ENCODE measurements at regions not wholly inside any gene's neighbourhood (a gene's known extent, or its start where the extent isn't known, plus 50 kb on each side); places are given as distances from the start of the nearest gene placed in this dataset.

DNA sequence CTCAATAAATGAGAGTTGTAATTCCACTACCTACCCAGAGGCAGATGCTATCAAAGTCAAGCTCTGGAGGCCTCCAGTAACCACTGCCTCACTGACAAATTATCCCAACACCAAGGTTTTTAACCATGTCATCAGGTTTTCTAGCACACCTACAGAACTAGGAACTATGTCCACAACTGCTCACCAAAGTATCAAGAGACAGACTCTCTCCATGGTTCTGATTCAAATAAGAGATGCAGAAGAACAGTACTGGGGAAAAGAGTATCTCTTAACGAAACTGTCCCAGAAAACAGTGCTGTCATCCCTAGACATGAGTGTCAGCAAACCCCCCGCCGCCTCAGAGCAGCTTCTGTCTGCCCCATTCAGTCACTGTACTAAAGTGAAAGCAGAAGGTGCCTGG lies 301.7 kb downstream of the OMA1 start:
- Histone ChIP-seq H3K9me3 (ENCODE audit: control extremely low read depth in 1 of 3, control insufficient read depth in 2 of 3, insufficient read depth in 1 of 3, low read length in 2 of 3) (no peaks in the 10 kb centered on the region), H3K4me2 (replicated peaks; ENCODE audit: low read depth, low read length, poor library complexity, severe bottlenecking) (no peak overlapping the region), H4K20me1 (ENCODE audit: control insufficient read depth, insufficient read depth, low read length, poor library complexity, severe bottlenecking) (no peaks in the 10 kb centered on the region), H3K4me1 (ENCODE audit: control insufficient read depth in 2 of 2, insufficient read depth in 2 of 2, low read length in 2 of 2) (peaks cover 0 to 4% of the 10 kb centered on the region in 2 donors), H3K9ac (ENCODE audit: low read length) (no peak overlapping the region), H3K27ac (ENCODE audit: low read length in 2 of 2) (no peak overlapping the region), H3K27me3 (replicated peaks in 1 of 4; ENCODE audit: control extremely low read depth in 1 of 4, control insufficient read depth in 3 of 4, insufficient read depth in 4 of 4, low read length in 3 of 4) (peaks cover 0 to 22% (median 6%) of the 10 kb centered on the region in 4 experiments), H2AFZ (ENCODE audit: insufficient read depth, low read depth, low read length, poor library complexity, severe bottlenecking) (no peak overlapping the region), H3K79me2 (ENCODE audit: control insufficient read depth, insufficient read depth, low read length) (no peaks in the 10 kb centered on the region), H3K4me3 (ENCODE audit: control extremely low read depth in 1 of 5, extremely low read depth in 1 of 5, insufficient read depth in 1 of 5, low read depth in 2 of 5, low read length in 4 of 5) (no peak overlapping the region), H3K36me3 (replicated peaks in 1 of 2; ENCODE audit: control extremely low read depth in 1 of 2, control insufficient read depth in 1 of 2, extremely low read depth in 1 of 2, insufficient read depth in 2 of 2, low read length in 1 of 2) (no peaks in the 10 kb centered on the region)
- DNase-seq (no peak), ATAC-seq (ENCODE audit: low read depth) (no peak)
- ChIA-PET CTCF (no interaction called here), POLR2A (no interaction called here)
- intact Hi-C loops (cut with micrococcal nuclease) = no loop called here
- H3K4me1 Mint-ChIP-seq = peaks cover 7% of the 10 kb centered on the region
- no peak overlapping the region for H3K27ac Mint-ChIP-seq
- peaks cover 39% of the 10 kb centered on the region for H3K27me3 Mint-ChIP-seq
- no peak for TF ChIP-seq CTCF (IDR thresholded peaks at IDR 0.05)
- TF ChIP-seq EZH2 (IDR thresholded peaks at IDR 0.05; ENCODE audit: borderline replicate concordance, insufficient read depth, low read depth, low read length, poor library complexity, severe bottlenecking) = no peak
- no peaks in the 10 kb centered on the region for H3K9me3 Mint-ChIP-seq (ENCODE audit: insufficient read depth)
- WGBS (ENCODE audit: insufficient coverage) = 89% methylated on average over 3 of the region's 3 CpGs
- no peak overlapping the region for H3K4me3 Mint-ChIP-seq

DNA sequence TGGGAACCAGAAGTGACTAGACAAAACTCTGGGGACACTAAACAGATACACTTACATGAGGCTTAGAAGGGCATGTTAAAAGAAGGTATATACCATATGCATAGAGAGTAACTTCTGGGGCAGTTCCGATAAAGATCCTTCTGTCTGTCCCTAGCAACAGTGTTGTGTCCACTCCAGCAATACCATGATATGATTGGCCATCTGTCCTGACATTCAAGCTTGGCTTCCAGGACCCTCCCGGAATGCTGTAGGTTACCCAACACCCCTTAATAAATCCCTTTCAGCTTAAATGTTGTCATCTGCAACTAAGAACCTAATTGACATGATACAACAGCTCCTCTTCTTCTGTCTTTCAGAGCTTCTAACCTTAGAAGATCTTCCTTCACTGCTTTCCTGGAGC lies 307.7 kb downstream of the OMA1 start:
- no peaks in the 10 kb centered on the region for H3K36me3 ChIP-seq (replicated peaks in 1 of 2; ENCODE audit: control extremely low read depth in 1 of 2, control insufficient read depth in 1 of 2, extremely low read depth in 1 of 2, insufficient read depth in 2 of 2, low read length in 1 of 2)
- no peak overlapping the region for H3K27ac ChIP-seq (ENCODE audit: low read length in 2 of 2)
- no peaks in the 10 kb centered on the region for H3K9me3 ChIP-seq (ENCODE audit: control extremely low read depth in 1 of 3, control insufficient read depth in 2 of 3, insufficient read depth in 1 of 3, low read length in 2 of 3)
- no peak overlapping the region for H3K4me3 ChIP-seq (ENCODE audit: control extremely low read depth in 1 of 5, extremely low read depth in 1 of 5, insufficient read depth in 1 of 5, low read depth in 2 of 5, low read length in 4 of 5)
- ATAC-seq (ENCODE audit: low read depth) = no peak
- Mint-ChIP-seq H3K4me3 (no peak overlapping the region), H3K27ac (no peak overlapping the region), H3K4me1 (no peaks in the 10 kb centered on the region), H3K27me3 (peaks cover 7% of the 10 kb centered on the region), H3K9me3 (ENCODE audit: insufficient read depth) (no peaks in the 10 kb centered on the region)
- H3K79me2 ChIP-seq (ENCODE audit: control insufficient read depth, insufficient read depth, low read length) = no peaks in the 10 kb centered on the region
- POLR2A ChIA-PET = no interaction called here
- no peak overlapping the region for H2AFZ ChIP-seq (ENCODE audit: insufficient read depth, low read depth, low read length, poor library complexity, severe bottlenecking)
- no peak for DNase-seq
- no peak overlapping the region for H3K9ac ChIP-seq (ENCODE audit: low read length)
- no peaks in the 10 kb centered on the region for H4K20me1 ChIP-seq (ENCODE audit: control insufficient read depth, insufficient read depth, low read length, poor library complexity, severe bottlenecking)
- intact Hi-C loops (cut with micrococcal nuclease) = no loop called here
- H3K4me1 ChIP-seq (ENCODE audit: control insufficient read depth in 2 of 2, insufficient read depth in 2 of 2, low read length in 2 of 2) = no peaks in the 10 kb centered on the region
- H3K4me2 ChIP-seq (replicated peaks; ENCODE audit: low read depth, low read length, poor library complexity, severe bottlenecking) = no peak overlapping the region
- 100% methylated on average over 2 of the region's 2 CpGs for WGBS (ENCODE audit: insufficient coverage)
- CTCF ChIA-PET = no interaction called here
- TF ChIP-seq EZH2 (IDR thresholded peaks at IDR 0.05; ENCODE audit: borderline replicate concordance, insufficient read depth, low read depth, low read length, poor library complexity, severe bottlenecking) = no peak
- no peak for TF ChIP-seq CTCF (IDR thresholded peaks at IDR 0.05)
- peaks cover 0 to 4% (median 0%) of the 10 kb centered on the region in 4 experiments for H3K27me3 ChIP-seq (replicated peaks in 1 of 4; ENCODE audit: control extremely low read depth in 1 of 4, control insufficient read depth in 3 of 4, insufficient read depth in 4 of 4, low read length in 3 of 4)
